Stimulated activated memory B cell treated with anti-CD40 and anti-IgM and Interleukin-4, amounts not matched to agents 10 μg/mL and 1 μg/mL and 100 μg/mL, for 72 hours (primary cell): ENCODE measurements at regions not wholly inside any gene's neighbourhood (a gene's known extent, or its start where the extent isn't known, plus 50 kb on each side); places are given as distances from the start of the nearest gene placed in this dataset.
"Not testable (repeated sequence)": the region's sequence is repeated elsewhere in the genome, so short reads cannot be mapped to it uniquely, and the experiment has no call there.

ENCODE experiments used
- ATAC-seq: fragments of 150-1000 bp; cut with Tn5 transposase; 2 replicates; pipeline ENCODE4 v1.10.0; 2021
- H3K27ac Mint-ChIP-seq: one replicate; pipeline ENCODE4 v1.8.0; 2022; ENCODE audit warnings: mild to moderate bottlenecking, mixed read lengths
- H3K27me3 Mint-ChIP-seq: one replicate; pipeline ENCODE4 v1.8.0; 2022; ENCODE audit warnings: mixed read lengths
- H3K36me3 Mint-ChIP-seq: one replicate; pipeline ENCODE4 v1.8.0; 2022; ENCODE audit warnings: mixed read lengths
- H3K4me1 Mint-ChIP-seq: one replicate; pipeline ENCODE4 v1.8.0; 2022; ENCODE audit warnings: mixed read lengths
- H3K4me3 Mint-ChIP-seq: one replicate; pipeline ENCODE4 v1.8.0; 2022; ENCODE audit warnings: mild to moderate bottlenecking, moderate library complexity, mixed read lengths
- H3K9me3 Mint-ChIP-seq: one replicate; pipeline ENCODE4 v1.8.0; 2022; ENCODE audit warnings: mixed read lengths

DNA sequence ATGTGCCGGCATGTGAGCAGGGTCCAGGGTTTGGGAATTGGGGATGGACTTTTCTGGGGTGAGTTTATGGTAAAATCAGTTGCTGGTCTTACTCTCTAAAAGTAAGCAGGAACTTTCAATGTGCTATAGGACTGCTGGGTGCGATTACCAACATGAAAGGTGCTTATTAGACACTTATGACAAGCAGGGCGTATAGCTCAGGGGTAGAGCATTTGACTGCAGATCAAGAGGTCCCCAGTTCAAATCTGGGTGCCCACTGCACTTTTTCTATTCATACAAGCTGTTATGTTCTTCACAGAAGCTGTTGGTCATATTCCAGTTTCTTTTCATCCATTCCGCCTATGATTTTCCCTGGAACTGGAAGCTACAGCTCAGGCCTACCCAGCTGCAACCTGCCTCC is 58.9 kb upstream of the ZNF746 start:
- peaks cover 82% of the 10 kb centered on the region for H3K36me3 Mint-ChIP-seq
- not testable (repeated sequence) for ATAC-seq

DNA sequence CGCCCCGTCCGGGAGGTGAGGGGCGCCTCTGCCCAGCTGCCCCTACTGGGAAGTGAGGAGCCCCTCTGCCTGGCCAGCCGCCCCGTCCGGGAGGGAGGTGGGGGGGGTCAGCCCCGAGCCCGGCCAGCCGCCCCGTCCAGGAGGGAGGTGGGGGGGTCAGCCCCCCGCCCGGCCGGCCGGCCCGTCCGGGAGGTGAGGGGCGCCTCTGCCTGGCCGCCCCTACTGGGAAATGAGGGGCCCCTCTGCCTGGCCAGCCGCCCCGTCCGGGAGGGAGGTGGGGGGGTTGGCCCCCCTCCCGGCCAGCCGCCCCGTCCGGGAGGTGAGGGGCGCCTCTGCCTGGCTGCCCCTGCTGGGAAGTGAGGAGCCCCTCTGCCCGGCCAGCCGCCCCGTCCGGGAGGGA is 57.2 kb upstream of the ZNF746 start:
- H3K4me1 Mint-ChIP-seq, ATAC-seq: not testable (repeated sequence)
- H3K36me3 Mint-ChIP-seq: peaks cover 84% of the 10 kb centered on the region

More for the DNA sequence above, 58.9 kb upstream of the ZNF746 start:
- not testable (repeated sequence) for H3K4me3 Mint-ChIP-seq, H3K27me3 Mint-ChIP-seq, H3K27ac Mint-ChIP-seq, H3K9me3 Mint-ChIP-seq, H3K4me1 Mint-ChIP-seq

DNA sequence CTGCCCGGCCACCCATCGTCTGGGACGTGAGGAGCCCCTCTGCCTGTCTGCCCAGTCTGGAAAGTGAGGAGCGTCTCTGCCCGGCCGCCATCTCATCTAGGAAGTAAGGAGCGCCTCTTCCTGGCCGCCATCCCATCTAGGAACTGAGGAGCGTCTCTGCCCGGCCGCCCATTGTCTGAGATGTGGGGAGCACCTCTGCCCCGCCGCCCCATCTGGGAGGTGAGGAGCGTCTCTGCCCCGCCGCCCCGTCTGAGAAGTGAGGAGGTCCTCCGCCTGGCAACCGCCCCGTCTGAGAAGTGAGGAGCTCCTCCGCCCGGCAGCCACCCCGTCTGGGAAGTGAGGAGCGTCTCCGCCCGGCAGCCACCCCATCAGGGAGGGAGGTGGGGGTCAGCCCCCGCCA is 56.4 kb upstream of the ZNF746 start:
- peaks cover 84% of the 10 kb centered on the region for H3K36me3 Mint-ChIP-seq
- H3K9me3 Mint-ChIP-seq, ATAC-seq, H3K27me3 Mint-ChIP-seq, H3K27ac Mint-ChIP-seq, H3K4me1 Mint-ChIP-seq, H3K4me3 Mint-ChIP-seq: not testable (repeated sequence)

More for the DNA sequence above, 57.2 kb upstream of the ZNF746 start:
- H3K27ac Mint-ChIP-seq, H3K4me3 Mint-ChIP-seq, H3K27me3 Mint-ChIP-seq, H3K9me3 Mint-ChIP-seq: not testable (repeated sequence)

DNA sequence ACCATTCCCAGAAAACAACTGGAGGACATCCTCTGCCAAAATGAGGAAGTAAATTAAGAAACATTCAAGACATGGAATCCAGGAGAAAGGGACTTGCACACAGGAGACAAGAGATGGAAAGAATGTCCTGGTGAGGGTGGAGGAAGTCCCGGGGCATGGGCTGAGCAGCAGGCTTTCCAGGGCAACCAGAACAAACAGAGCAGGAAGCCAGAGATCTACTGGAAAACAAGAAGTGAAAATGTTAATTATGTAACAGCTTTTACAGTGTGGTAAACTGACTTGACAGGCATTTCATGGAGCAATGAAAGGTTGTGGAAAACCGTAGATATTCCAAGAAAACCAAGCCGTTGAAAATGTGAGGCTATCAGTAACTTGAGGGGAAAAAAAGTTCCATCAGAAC is 55.2 kb upstream of the ZNF746 start:
- peaks cover 84% of the 10 kb centered on the region for H3K36me3 Mint-ChIP-seq
- peak overlapping the region; percentile 12 for H3K27ac Mint-ChIP-seq
- no peak for ATAC-seq
- H3K4me1 Mint-ChIP-seq: no peaks in the 10 kb centered on the region
- no peaks in the 10 kb centered on the region for H3K27me3 Mint-ChIP-seq
- no peak overlapping the region for H3K4me3 Mint-ChIP-seq
- no peaks in the 10 kb centered on the region for H3K9me3 Mint-ChIP-seq
